Lower leg skin (tissue), 3 donors: ENCODE measurements at regions not wholly inside any gene's neighbourhood (a gene's known extent, or its start where the extent isn't known, plus 50 kb on each side); places are given as distances from the start of the nearest gene placed in this dataset.

ENCODE experiments used
- POLR2A ChIP-seq, 2 donors: fragments of 450-650 bp; IDR thresholded peaks; one replicate each; pipeline ENCODE4 v1.6.1; 2016 to 2017; ENCODE audit warnings: antibody characterized with exemption in 2 of 2, mild to moderate bottlenecking in 1 of 2, moderate library complexity in 1 of 2
- TF ChIP-seq, protein P1 (sequence below), 3 donors: fragments of 450-650 bp; IDR thresholded peaks; one replicate each; pipeline ENCODE4 v1.5.1; 2016; ENCODE audit warnings: antibody characterized with exemption in 3 of 3, mild to moderate bottlenecking in 3 of 3, moderate library complexity in 2 of 3

GRCh38 chr12:41802803-41803202 is 341.9 kb downstream of the GXYLT1 start:
- TF ChIP-seq, protein P1, sequence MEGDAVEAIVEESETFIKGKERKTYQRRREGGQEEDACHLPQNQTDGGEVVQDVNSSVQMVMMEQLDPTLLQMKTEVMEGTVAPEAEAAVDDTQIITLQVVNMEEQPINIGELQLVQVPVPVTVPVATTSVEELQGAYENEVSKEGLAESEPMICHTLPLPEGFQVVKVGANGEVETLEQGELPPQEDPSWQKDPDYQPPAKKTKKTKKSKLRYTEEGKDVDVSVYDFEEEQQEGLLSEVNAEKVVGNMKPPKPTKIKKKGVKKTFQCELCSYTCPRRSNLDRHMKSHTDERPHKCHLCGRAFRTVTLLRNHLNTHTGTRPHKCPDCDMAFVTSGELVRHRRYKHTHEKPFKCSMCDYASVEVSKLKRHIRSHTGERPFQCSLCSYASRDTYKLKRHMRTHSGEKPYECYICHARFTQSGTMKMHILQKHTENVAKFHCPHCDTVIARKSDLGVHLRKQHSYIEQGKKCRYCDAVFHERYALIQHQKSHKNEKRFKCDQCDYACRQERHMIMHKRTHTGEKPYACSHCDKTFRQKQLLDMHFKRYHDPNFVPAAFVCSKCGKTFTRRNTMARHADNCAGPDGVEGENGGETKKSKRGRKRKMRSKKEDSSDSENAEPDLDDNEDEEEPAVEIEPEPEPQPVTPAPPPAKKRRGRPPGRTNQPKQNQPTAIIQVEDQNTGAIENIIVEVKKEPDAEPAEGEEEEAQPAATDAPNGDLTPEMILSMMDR (IDR thresholded peaks at IDR 0.05) = no peak
- no peak for TF ChIP-seq POLR2A (IDR thresholded peaks at IDR 0.05)
